ENCODE measurements at regions not wholly inside any gene's neighbourhood (a gene's known extent, or its start where the extent isn't known, plus 50 kb on each side); places are given as distances from the start of the nearest gene placed in this dataset.
A peak's percentile ranks its signal among the peaks of the same experiment; 100 is the strongest.

DNA sequence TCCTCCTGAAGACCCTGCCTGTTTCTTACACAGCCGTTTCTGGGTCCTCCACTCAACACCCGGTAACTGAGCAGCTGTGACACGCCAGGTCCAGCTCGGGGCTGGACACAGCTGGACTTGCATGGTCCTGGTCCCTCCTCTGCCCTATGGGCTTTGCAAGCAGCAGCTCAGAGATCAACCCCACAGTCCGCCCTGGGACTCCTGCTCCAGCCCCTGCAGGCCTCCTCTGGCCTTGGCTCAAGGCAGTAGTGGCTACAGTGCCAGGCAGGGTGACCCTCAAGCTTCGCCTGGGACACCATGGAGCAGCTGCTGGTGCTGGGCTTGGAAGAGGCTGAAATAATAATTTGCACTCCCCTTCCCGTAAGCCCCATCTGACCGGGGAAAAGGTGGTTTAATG is 66.1 kb upstream of the OLFM1 start:
- Histone ChIP-seq H3K27me3 (replicated peaks; ENCODE audit: control insufficient read depth, insufficient read depth, low read length) (no peaks in the 10 kb centered on the region; the same call in none of the 2 replicates), H3K4me1 (no peaks in the 10 kb centered on the region), H3K36me3 (ENCODE audit: control insufficient read depth, insufficient read depth, low read length) (no peaks in the 10 kb centered on the region), H3K9me3 (peaks cover 5% of the 10 kb centered on the region; the same call in 1 of the 2 replicates), H3K4me3 (ENCODE audit: low read depth, low read length) (no peak overlapping the region)
- ChIA-PET CTCF (no interaction called here), POLR2A (no interaction called here)
- DNase-seq, result no peak
- peaks cover 29% of the 10 kb centered on the region for H3K27me3 Mint-ChIP-seq (ENCODE audit: insufficient read depth, unreplicated experiment)
- no peaks in the 10 kb centered on the region for H3K4me1 Mint-ChIP-seq (ENCODE audit: low read depth, unreplicated experiment)
- intact Hi-C loops (cut with micrococcal nuclease; ENCODE audit: unreplicated experiment), result no loop called here
- no peak overlapping the region for H3K27ac Mint-ChIP-seq (ENCODE audit: unreplicated experiment)
- no peak overlapping the region for H3K4me3 Mint-ChIP-seq (ENCODE audit: unreplicated experiment)
- no peaks in the 10 kb centered on the region for H3K36me3 Mint-ChIP-seq (ENCODE audit: insufficient read depth, unreplicated experiment)
- no TSS peak for BruUV-seq (replicated peaks)
- TF ChIP-seq, protein P1, sequence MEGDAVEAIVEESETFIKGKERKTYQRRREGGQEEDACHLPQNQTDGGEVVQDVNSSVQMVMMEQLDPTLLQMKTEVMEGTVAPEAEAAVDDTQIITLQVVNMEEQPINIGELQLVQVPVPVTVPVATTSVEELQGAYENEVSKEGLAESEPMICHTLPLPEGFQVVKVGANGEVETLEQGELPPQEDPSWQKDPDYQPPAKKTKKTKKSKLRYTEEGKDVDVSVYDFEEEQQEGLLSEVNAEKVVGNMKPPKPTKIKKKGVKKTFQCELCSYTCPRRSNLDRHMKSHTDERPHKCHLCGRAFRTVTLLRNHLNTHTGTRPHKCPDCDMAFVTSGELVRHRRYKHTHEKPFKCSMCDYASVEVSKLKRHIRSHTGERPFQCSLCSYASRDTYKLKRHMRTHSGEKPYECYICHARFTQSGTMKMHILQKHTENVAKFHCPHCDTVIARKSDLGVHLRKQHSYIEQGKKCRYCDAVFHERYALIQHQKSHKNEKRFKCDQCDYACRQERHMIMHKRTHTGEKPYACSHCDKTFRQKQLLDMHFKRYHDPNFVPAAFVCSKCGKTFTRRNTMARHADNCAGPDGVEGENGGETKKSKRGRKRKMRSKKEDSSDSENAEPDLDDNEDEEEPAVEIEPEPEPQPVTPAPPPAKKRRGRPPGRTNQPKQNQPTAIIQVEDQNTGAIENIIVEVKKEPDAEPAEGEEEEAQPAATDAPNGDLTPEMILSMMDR (IDR thresholded peaks at IDR 0.05; ENCODE audit: insufficient read depth in 1 of 2, low read depth in 1 of 2, low read length in 1 of 2, severe bottlenecking in 1 of 2, unreplicated experiment in 1 of 2), result no peak
- H3K9me3 Mint-ChIP-seq (ENCODE audit: unreplicated experiment), result peaks cover 10% of the 10 kb centered on the region

DNA sequence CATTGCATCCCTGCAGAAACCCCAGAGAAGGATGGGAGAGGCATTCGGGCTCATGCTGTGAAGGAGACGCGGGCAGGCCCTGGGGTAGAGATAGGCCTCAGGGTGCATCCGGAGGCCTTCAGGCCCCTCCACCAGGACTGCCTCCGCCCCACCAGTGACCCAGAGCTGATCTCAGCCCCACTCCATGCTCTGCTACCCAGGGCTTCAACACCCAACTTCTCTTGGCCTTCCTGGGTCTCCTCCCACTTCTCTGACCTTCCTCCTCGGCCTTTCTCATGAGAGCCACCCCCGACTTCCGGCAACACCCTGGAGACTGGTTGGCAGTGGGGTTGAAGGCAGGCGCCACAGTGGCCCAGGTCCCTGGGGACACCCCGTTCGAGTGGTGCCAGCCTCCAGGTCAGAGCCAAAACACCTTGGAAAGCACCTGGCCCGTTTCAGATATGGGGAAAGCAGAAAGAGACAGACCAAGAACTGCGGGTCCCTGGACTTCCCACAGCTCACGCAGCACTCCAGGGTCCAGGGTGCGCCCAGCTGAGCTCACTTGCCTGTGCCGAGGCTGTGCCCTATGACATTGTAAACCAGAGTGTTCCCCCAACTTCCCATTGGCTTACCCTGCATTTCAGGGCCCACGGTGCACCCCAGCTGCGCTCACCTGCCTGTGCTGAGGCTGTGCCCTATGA is 65.1 kb upstream of the OLFM1 start:
- Histone ChIP-seq H3K36me3 (ENCODE audit: control insufficient read depth, insufficient read depth, low read length) (no peaks in the 10 kb centered on the region), H3K27me3 (replicated peaks; ENCODE audit: control insufficient read depth, insufficient read depth, low read length) (no peaks in the 10 kb centered on the region; the same call in none of the 2 replicates), H3K4me3 (ENCODE audit: low read depth, low read length) (no peak overlapping the region), H3K9me3 (peaks cover 5% of the 10 kb centered on the region; the same call in 1 of the 2 replicates), H3K4me1 (no peaks in the 10 kb centered on the region)
- no peaks in the 10 kb centered on the region for H3K36me3 Mint-ChIP-seq (ENCODE audit: insufficient read depth, unreplicated experiment)
- ChIA-PET CTCF (no interaction called here), POLR2A (no interaction called here)
- peaks cover 29% of the 10 kb centered on the region for H3K27me3 Mint-ChIP-seq (ENCODE audit: insufficient read depth, unreplicated experiment)
- H3K4me1 Mint-ChIP-seq (ENCODE audit: low read depth, unreplicated experiment), result no peaks in the 10 kb centered on the region
- intact Hi-C loops (cut with micrococcal nuclease; ENCODE audit: unreplicated experiment), result no loop called here
- no peak overlapping the region for H3K4me3 Mint-ChIP-seq (ENCODE audit: unreplicated experiment)
- DNase-seq, result no peak
- no TSS peak for BruUV-seq (replicated peaks)
- no peak overlapping the region for H3K27ac Mint-ChIP-seq (ENCODE audit: unreplicated experiment)
- H3K9me3 Mint-ChIP-seq (ENCODE audit: unreplicated experiment), result peaks cover 10% of the 10 kb centered on the region
- TF ChIP-seq, protein P1 (IDR thresholded peaks at IDR 0.05; ENCODE audit: insufficient read depth in 1 of 2, low read depth in 1 of 2, low read length in 1 of 2, severe bottlenecking in 1 of 2, unreplicated experiment in 1 of 2), result no peak

DNA sequence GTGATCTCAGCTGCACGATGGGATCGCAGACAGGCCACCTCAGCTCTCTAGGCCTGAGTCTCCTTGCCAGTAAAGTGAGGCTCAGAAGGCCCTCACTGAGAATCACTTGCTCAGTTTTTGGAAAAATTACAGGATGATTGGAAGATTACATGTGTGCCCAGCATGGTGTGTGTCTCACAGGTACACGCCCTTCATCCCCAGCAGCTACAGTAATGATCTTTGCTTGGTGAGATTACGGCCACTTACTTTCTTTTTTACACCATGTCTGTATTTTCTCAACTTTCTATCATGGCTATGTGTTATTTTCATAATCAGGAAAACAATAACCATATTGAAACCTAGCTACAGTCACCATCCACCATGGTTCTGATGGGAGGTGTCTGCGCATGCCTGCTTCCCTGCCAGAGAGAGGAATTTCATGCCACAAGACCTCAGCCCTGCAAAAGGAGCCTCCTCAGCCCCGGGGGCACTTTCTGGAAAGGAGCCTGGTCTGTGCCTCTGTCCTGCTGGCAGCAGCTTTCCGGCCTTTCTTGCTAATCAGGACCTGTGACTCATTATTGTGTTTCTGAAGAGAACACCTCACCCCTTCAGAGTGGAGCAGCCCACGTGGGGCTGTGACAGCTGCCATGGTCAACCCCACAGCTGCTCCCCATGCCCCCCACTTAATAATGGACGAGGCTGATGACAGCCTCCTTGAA is 64.2 kb upstream of the OLFM1 start:
- no peaks in the 10 kb centered on the region for H3K36me3 Mint-ChIP-seq (ENCODE audit: insufficient read depth, unreplicated experiment)
- H3K9me3 ChIP-seq, result peaks cover 5% of the 10 kb centered on the region; the same call in 1 of the 2 replicates
- no peak overlapping the region for H3K27ac Mint-ChIP-seq (ENCODE audit: unreplicated experiment)
- no peak overlapping the region for H3K4me3 ChIP-seq (ENCODE audit: low read depth, low read length)
- CTCF ChIA-PET, result no interaction called here
- intact Hi-C loops (cut with micrococcal nuclease; ENCODE audit: unreplicated experiment), result no loop called here
- BruUV-seq (replicated peaks), result no TSS peak
- no peak overlapping the region for H3K4me3 Mint-ChIP-seq (ENCODE audit: unreplicated experiment)
- H3K9me3 Mint-ChIP-seq (ENCODE audit: unreplicated experiment), result peaks cover 10% of the 10 kb centered on the region
- peak in 1 of 2 experiments; percentile 53 for DNase-seq
- no peaks in the 10 kb centered on the region for H3K36me3 ChIP-seq (ENCODE audit: control insufficient read depth, insufficient read depth, low read length)
- TF ChIP-seq, protein P1 (IDR thresholded peaks at IDR 0.05; ENCODE audit: insufficient read depth in 1 of 2, low read depth in 1 of 2, low read length in 1 of 2, severe bottlenecking in 1 of 2, unreplicated experiment in 1 of 2), result no peak
- POLR2A ChIA-PET, result no interaction called here
- peaks cover 23% of the 10 kb centered on the region for H3K27me3 Mint-ChIP-seq (ENCODE audit: insufficient read depth, unreplicated experiment)
- no peaks in the 10 kb centered on the region for H3K4me1 ChIP-seq
- H3K4me1 Mint-ChIP-seq (ENCODE audit: low read depth, unreplicated experiment), result no peaks in the 10 kb centered on the region
- H3K27me3 ChIP-seq (replicated peaks; ENCODE audit: control insufficient read depth, insufficient read depth, low read length), result no peaks in the 10 kb centered on the region; the same call in none of the 2 replicates
